Gastroesophageal sphincter (tissue), 4 donors: ENCODE measurements at regions not wholly inside any gene's neighbourhood (a gene's known extent, or its start where the extent isn't known, plus 50 kb on each side); places are given as distances from the start of the nearest gene placed in this dataset.
"Not testable (repeated sequence)": the region's sequence is repeated elsewhere in the genome, so short reads cannot be mapped to it uniquely, and the experiment has no call there.

ENCODE experiments used
- ATAC-seq: fragments of 150-250 bp; one replicate; pipeline ENCODE4 v1.9.1; 2016; ENCODE audit warnings: mild to moderate bottlenecking, moderate library complexity
- H3K27ac ChIP-seq, 4 donors: fragments of 200-600 bp; sonication (generic) in 3 of 4; 1 replicate in 3 of 4; 2 replicates in 1 of 4; pipeline ENCODE4 v1.5.1; 2016 to 2019
- H3K27me3 ChIP-seq: fragments of 200-600 bp; sonication (generic); one replicate; pipeline ENCODE4 v1.5.1; 2019
- H3K36me3 ChIP-seq, 2 donors: fragments of 200-600 bp; sonication (generic); one replicate each; pipeline ENCODE4 v1.5.1; 2019; ENCODE audit warnings: control low read depth in 1 of 2
- H3K4me1 ChIP-seq, 3 donors: fragments of 200-600 bp; sonication (generic); 1 replicate in 2 of 3; 2 replicates in 1 of 3; pipeline ENCODE4 v1.5.1; 2016 to 2019; ENCODE audit warnings: control low read depth in 2 of 3
- H3K4me3 ChIP-seq, 2 donors: fragments of 200-600 bp; sonication (generic); one replicate each; pipeline ENCODE4 v1.5.1; 2019; ENCODE audit warnings: mild to moderate bottlenecking in 1 of 2, moderate library complexity in 1 of 2
- H3K9me3 ChIP-seq, 3 donors: fragments of 200-600 bp; sonication (generic); one replicate each; pipeline ENCODE4 v1.5.1; 2017 to 2019; ENCODE audit warnings: control low read depth in 2 of 3
- EP300 ChIP-seq: sonication (generic); formaldehyde crosslinking; IDR thresholded peaks from one replicate; pipeline ENCODE4 v1.6.1; 2017; ENCODE audit warnings: antibody characterized with exemption, mild to moderate bottlenecking
- POLR2A ChIP-seq, 2 donors: fragments of 450-650 bp; IDR thresholded peaks; one replicate each; pipeline ENCODE4 v1.6.1; 2017; ENCODE audit warnings: antibody characterized with exemption in 2 of 2, mild to moderate bottlenecking in 2 of 2, moderate library complexity in 1 of 2
- POLR2AphosphoS5 ChIP-seq: sonication (generic); formaldehyde crosslinking; IDR thresholded peaks from one replicate; pipeline ENCODE4 v1.6.1; 2017; ENCODE audit warnings: antibody characterized with exemption
- WGBS, 2 donors: methylation state at CpG; one replicate each; pipeline ENCODE4 v1.1.5; 2018; ENCODE audit warnings: low coverage in 1 of 2; 5-methylcytosine and 5-hydroxymethylcytosine counted together
- TF ChIP-seq, protein P1 (sequence below), 4 experiments: fragments of 200-600 bp in 2 of 4; fragments of 450-650 bp in 2 of 4; sonication (generic) in 1 of 4; IDR thresholded peaks; one replicate each; pipeline ENCODE4 v1.5.1; 2017 to 2019; ENCODE audit warnings: antibody characterized with exemption in 4 of 4, mild to moderate bottlenecking in 2 of 4, moderate library complexity in 2 of 4

DNA sequence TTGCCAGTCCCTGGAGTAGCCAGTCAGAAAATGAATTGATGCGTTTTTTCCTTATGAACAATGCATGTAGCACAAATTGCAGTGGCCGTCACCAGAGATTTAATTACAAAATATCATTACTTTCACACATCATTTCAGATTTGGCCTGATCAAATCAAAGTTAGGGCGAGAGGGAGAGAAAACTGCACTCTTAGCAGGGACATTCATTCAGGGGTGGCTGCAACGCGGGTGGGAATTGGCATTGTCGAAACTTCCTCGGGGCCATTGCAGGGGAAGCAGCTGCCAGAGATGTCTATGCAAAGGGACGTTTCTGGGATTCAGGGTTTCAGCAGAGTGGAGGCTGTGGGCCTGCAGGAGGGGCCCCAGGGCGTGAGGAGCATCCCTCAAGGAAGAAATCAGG lies 76.5 kb upstream of the TOP1 start:
- WGBS, 2 donors, result 49 to 63% methylated on average over 6 to 7 of the region's 9 CpGs

DNA sequence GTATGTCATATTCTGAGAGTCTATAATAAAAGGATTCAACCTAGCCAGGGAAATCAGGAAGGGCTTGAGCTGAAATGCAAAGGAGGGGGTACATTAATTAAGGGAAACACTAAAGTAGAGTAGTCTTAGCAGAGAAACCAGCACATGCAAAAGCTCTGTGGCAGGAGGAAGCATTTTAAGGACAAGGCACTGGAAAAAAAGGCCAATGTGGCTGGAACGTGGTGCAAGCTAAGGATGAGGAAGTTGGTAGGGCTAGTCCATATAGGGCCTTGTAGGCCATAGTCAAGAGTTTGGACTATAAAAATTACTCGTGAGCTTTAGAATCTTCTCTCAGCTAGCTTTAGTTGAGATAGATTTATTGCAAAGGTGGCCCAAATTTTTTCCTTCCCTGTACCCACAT lies 75.2 kb upstream of the TOP1 start:
- no peak for ATAC-seq
- Histone ChIP-seq H3K4me1 (no peaks in the 10 kb centered on the region), H3K27ac (no peak overlapping the region), H3K4me3 (no peak overlapping the region), H3K27me3 (peaks cover 48% of the 10 kb centered on the region), H3K9me3 (peaks cover 0 to 6% (median 0%) of the 10 kb centered on the region in 3 donors), H3K36me3 (no peaks in the 10 kb centered on the region)
- TF ChIP-seq EP300 (no peak), POLR2AphosphoS5 (no peak), POLR2A (IDR thresholded peaks at IDR 0.05) (no peak)
- TF ChIP-seq, protein P1, sequence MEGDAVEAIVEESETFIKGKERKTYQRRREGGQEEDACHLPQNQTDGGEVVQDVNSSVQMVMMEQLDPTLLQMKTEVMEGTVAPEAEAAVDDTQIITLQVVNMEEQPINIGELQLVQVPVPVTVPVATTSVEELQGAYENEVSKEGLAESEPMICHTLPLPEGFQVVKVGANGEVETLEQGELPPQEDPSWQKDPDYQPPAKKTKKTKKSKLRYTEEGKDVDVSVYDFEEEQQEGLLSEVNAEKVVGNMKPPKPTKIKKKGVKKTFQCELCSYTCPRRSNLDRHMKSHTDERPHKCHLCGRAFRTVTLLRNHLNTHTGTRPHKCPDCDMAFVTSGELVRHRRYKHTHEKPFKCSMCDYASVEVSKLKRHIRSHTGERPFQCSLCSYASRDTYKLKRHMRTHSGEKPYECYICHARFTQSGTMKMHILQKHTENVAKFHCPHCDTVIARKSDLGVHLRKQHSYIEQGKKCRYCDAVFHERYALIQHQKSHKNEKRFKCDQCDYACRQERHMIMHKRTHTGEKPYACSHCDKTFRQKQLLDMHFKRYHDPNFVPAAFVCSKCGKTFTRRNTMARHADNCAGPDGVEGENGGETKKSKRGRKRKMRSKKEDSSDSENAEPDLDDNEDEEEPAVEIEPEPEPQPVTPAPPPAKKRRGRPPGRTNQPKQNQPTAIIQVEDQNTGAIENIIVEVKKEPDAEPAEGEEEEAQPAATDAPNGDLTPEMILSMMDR (IDR thresholded peaks at IDR 0.05), result no peak
- 66 to 80% methylated on average over 2 of the region's 2 CpGs for WGBS, 2 donors

More for the DNA sequence above, 76.5 kb upstream of the TOP1 start:
- Histone ChIP-seq H3K27me3 (peaks cover 48% of the 10 kb centered on the region), H3K4me1 (no peaks in the 10 kb centered on the region), H3K9me3 (peaks cover 0 to 6% (median 0%) of the 10 kb centered on the region in 3 donors), H3K36me3 (no peaks in the 10 kb centered on the region), H3K27ac (no peak overlapping the region), H3K4me3 (no peak overlapping the region)
- no peak for ATAC-seq
- TF ChIP-seq POLR2A (IDR thresholded peaks at IDR 0.05) (no peak), EP300 (no peak), POLR2AphosphoS5 (no peak)
- TF ChIP-seq, protein P1 (IDR thresholded peaks at IDR 0.05), result no peak

DNA sequence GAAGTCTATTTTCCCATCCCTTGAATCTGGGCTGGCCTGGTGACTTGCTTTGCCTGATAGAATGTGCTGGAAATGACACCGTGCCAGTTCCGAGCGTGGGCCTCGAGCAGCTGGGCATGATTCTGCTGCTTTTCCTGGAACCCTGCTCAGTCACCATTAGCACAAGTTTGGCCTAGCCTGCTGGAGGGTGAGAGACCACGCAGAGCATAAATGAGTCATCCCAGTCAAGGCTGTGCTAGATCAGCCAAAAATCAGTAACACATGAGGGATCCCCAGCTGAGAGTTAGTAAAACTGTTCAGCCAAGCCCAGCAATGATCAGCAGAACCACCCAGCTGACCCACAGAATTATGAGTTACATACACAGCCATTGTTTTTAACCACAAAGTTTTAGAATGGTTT lies 74.8 kb upstream of the TOP1 start:
- no peak overlapping the region for H3K27ac ChIP-seq
- H3K4me1 ChIP-seq, result no peaks in the 10 kb centered on the region
- no peaks in the 10 kb centered on the region for H3K36me3 ChIP-seq
- no peak overlapping the region for H3K4me3 ChIP-seq
- ATAC-seq, result no peak
- peaks cover 48% of the 10 kb centered on the region for H3K27me3 ChIP-seq
- WGBS, 2 donors, result 100% methylated on average over 1 to 4 of the region's 5 CpGs
- H3K9me3 ChIP-seq, result peaks cover 0 to 6% (median 0%) of the 10 kb centered on the region in 3 donors
- no peak for TF ChIP-seq POLR2A (IDR thresholded peaks at IDR 0.05)
- TF ChIP-seq, protein P1 (IDR thresholded peaks at IDR 0.05), result no peak

DNA sequence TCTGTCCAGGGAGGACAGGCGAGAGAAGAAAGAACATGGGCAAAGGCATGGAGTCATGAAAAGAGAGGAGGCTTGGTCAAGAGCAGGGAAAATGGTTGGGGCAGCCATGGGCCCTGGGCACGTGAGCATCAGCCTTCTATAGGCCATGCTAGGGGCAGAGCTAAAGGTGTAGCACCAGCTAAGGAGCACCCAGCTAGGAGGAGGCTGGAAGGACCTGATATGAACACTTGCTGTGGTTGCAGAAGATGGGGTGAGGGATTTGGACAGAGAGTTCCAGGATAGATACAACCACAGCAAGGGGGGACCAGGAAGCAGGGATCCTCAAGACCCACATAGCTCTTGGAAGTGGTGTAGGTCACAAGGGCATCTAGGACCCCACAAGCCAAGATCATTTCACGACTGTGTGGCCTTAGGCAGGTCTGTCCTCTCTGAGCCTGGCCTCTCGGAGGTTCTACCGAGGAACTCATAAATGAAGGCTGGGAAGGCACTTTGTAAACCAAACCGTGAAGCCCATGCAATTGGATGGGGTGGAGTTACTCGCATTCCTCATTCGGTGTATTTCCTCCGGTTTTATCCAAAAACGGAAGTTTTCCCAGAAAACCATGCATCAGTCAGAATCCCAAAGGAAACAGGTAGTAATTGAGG lies 74.0 kb upstream of the TOP1 start:
- WGBS, 2 donors, result 93 to 94% methylated on average over 5 to 8 of the region's 10 CpGs
- peaks cover 0 to 6% (median 0%) of the 10 kb centered on the region in 3 donors for H3K9me3 ChIP-seq
- H3K27me3 ChIP-seq, result peaks cover 41% of the 10 kb centered on the region
- TF ChIP-seq, protein P1 (IDR thresholded peaks at IDR 0.05), result no peak
- TF ChIP-seq POLR2AphosphoS5 (no peak), POLR2A (IDR thresholded peaks at IDR 0.05) (no peak), EP300 (no peak)
- H3K27ac ChIP-seq, result no peak overlapping the region
- no peaks in the 10 kb centered on the region for H3K36me3 ChIP-seq
- no peak for ATAC-seq
- H3K4me3 ChIP-seq, result no peak overlapping the region
- no peaks in the 10 kb centered on the region for H3K4me1 ChIP-seq

DNA sequence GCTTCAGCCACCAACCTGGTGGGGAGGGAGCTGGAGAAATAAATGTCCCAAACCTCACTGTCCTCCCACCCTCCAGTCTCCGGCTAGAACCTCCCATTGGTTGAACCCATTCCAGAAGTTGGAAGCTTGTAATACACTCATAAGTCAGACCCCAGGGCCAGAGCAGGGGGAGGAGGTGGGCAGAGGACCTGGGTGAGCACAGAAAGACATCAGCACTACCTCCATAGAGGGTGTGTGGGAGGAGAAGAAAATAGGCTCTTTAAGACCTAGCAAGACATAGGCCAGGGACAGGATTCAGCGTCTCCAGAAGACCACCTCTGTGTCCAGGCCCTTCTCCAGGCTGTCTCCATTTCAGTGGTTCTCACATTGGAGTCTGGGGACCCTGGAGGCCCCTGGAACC lies 73.3 kb upstream of the TOP1 start:
- Histone ChIP-seq H3K27ac (no peak overlapping the region), H3K27me3 (peaks cover 36% of the 10 kb centered on the region), H3K9me3 (peaks cover 0 to 6% (median 0%) of the 10 kb centered on the region in 3 donors), H3K36me3 (no peaks in the 10 kb centered on the region), H3K4me1 (no peaks in the 10 kb centered on the region), H3K4me3 (no peak overlapping the region)
- no peak for ATAC-seq
- TF ChIP-seq POLR2AphosphoS5 (no peak), EP300 (no peak), POLR2A (IDR thresholded peaks at IDR 0.05) (no peak)
- TF ChIP-seq, protein P1 (IDR thresholded peaks at IDR 0.05), result no peak
- WGBS, 2 donors, result 88 to 100% methylated on average over 1 to 2 of the region's 2 CpGs

DNA sequence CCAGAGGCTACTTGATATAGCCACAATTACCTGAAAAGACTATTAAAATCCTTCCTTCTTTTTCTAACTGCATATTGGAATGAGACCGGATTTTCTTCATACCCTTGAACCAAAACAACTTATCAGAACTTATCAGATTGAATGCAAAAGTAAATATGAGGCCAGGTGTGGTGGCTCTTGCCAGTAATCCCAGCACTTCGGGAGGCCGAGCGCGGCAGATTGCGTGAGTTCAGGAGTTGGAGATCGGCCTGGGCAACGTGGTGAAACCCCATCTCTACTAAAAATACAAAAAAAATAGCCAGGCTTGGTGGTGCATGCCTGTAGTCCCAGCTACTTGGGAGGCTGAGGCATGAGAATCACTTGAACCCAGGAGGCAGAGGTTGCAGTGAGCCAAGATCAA lies 72.8 kb upstream of the TOP1 start:
- H3K9me3 ChIP-seq, H3K36me3 ChIP-seq, ATAC-seq, H3K4me3 ChIP-seq, H3K27ac ChIP-seq, H3K4me1 ChIP-seq: not testable (repeated sequence)
- WGBS, 2 donors, result 76% methylated on average over 7 of the region's 8 CpGs; no CpG with 5 or more reads in 1 of the 2 donors
- H3K27me3 ChIP-seq, result peaks cover 31% of the 10 kb centered on the region
